Keratinocyte (primary cell): ENCODE measurements at regions not wholly inside any gene's neighbourhood (a gene's known extent, or its start where the extent isn't known, plus 50 kb on each side); places are given as distances from the start of the nearest gene placed in this dataset.
A peak's percentile ranks its signal among the peaks of the same experiment; 100 is the strongest.

ENCODE experiments used
- DNase-seq: peaks from one replicate; pipeline ENCODE4 v3.0.0-alpha.2; 2011; ENCODE audit warnings: low read depth, missing footprints, low spot score
- FAIRE-seq: peaks from 2 replicates; lab custom pipeline; 2011; peaks lifted over from hg19 to GRCh38; lab: Jason Lieb, UNC
- H2AFZ ChIP-seq: 2 replicates; pipeline ENCODE4 v1.6.0; 2012; ENCODE audit warnings: low read length, control low read depth, inconsistent platforms; ENCODE audit not compliant: control insufficient read depth
- H3K27ac ChIP-seq: 2 replicates; pipeline ENCODE4 v1.5.1; 2011; ENCODE audit warnings: low read length; ENCODE audit not compliant: control insufficient read depth, insufficient read depth
- H3K27me3 ChIP-seq: 3 replicates; pipeline ENCODE4 v1.6.0; 2011; ENCODE audit warnings: low read length; ENCODE audit not compliant: control insufficient read depth, insufficient read depth; ENCODE audit errors: extremely low read depth
- H3K36me3 ChIP-seq, 2 experiments: 2 replicates in 1 of 2; 3 replicates in 1 of 2; pipeline ENCODE4 v1.5.1; 2011; ENCODE audit warnings: low read length in 2 of 2, mild to moderate bottlenecking in 1 of 2; ENCODE audit not compliant: control insufficient read depth in 2 of 2, insufficient read depth in 2 of 2; ENCODE audit errors: extremely low read depth in 1 of 2
- H3K4me1 ChIP-seq: 3 replicates; pipeline ENCODE4 v1.5.1; 2011; ENCODE audit warnings: low read length; ENCODE audit not compliant: control insufficient read depth, insufficient read depth; ENCODE audit errors: extremely low read depth
- H3K4me2 ChIP-seq: 3 replicates; pipeline ENCODE4 v1.6.0; 2011; ENCODE audit warnings: low read depth, low read length; ENCODE audit not compliant: control insufficient read depth, insufficient read depth; ENCODE audit errors: extremely low read depth
- H3K4me3 ChIP-seq, 3 experiments: fragments of 200-600 bp in 1 of 3; sonication (generic) in 1 of 3; 2 replicates in 2 of 3; 3 replicates in 1 of 3; pipeline ENCODE4 v1.5.1; 2011 to 2016; ENCODE audit warnings: low read length in 3 of 3, mild to moderate bottlenecking in 3 of 3, control low read depth in 2 of 3, inconsistent platforms in 1 of 3, low read depth in 1 of 3, mixed read lengths in 1 of 3, mixed run types in 1 of 3, moderate library complexity in 1 of 3; ENCODE audit not compliant: control insufficient read depth in 2 of 3, insufficient read depth in 2 of 3; ENCODE audit errors: extremely low read depth in 1 of 3
- H3K79me2 ChIP-seq: 2 replicates; pipeline ENCODE4 v1.6.0; 2012; ENCODE audit warnings: low read length; ENCODE audit not compliant: control insufficient read depth, insufficient read depth
- H3K9ac ChIP-seq: 3 replicates; pipeline ENCODE4 v1.6.0; 2011; ENCODE audit warnings: low read length; ENCODE audit not compliant: control insufficient read depth, insufficient read depth; ENCODE audit errors: extremely low read depth
- H3K9me1 ChIP-seq: 3 replicates; pipeline ENCODE4 v1.6.0; 2011; ENCODE audit warnings: low read length; ENCODE audit not compliant: control insufficient read depth, insufficient read depth; ENCODE audit errors: extremely low read depth
- H3K9me3 ChIP-seq: 2 replicates; pipeline ENCODE4 v1.5.1; 2012; ENCODE audit warnings: low read depth, low read length; ENCODE audit not compliant: control insufficient read depth
- H4K20me1 ChIP-seq: 3 replicates; pipeline ENCODE4 v1.6.0; 2011; ENCODE audit warnings: low read length; ENCODE audit not compliant: control insufficient read depth, insufficient read depth; ENCODE audit errors: extremely low read depth
- CTCF ChIP-seq, 3 experiments: IDR thresholded peaks in 1 of 3; conservative IDR thresholded peaks in 1 of 3; optimal IDR thresholded peaks in 1 of 3; 2 replicates in 2 of 3; 3 replicates in 1 of 3; pipeline versions ENCODE3 to v1.5.1; 2011; ENCODE audit warnings: low read length in 3 of 3, mild to moderate bottlenecking in 3 of 3, moderate library complexity in 2 of 3, control low read depth in 1 of 3, inconsistent platforms in 1 of 3; ENCODE audit not compliant: insufficient read depth in 2 of 3; ENCODE audit errors: extremely low read depth in 1 of 3
- EZH2 ChIP-seq: IDR thresholded peaks from one replicate; pipeline ENCODE4 v1.6.1; 2012; ENCODE audit warnings: inconsistent platforms, mild to moderate bottlenecking, low read length, moderate library complexity
- dilution Hi-C: fragments of 300-500 bp; cut with MboI; formaldehyde crosslinking; loops from one replicate; pipeline ENCODE4 v1.7.0; 2020; ENCODE audit warnings: low sequenced_read_pairs; ENCODE audit not compliant: extremely low pct_ligation_motif_present

GRCh38 chr5:53779541-53779981 is 219.1 kb downstream of the NDUFS4 start:
- Histone ChIP-seq H3K4me1 (peaks cover 31% of the 10 kb centered on the region), H4K20me1 (no peaks in the 10 kb centered on the region), H3K79me2 (no peaks in the 10 kb centered on the region), H3K4me2 (no peak overlapping the region), H3K4me3 (no peak overlapping the region), H3K27ac (no peak overlapping the region), H3K9ac (no peak overlapping the region), H2AFZ (peak overlapping the region; percentile 45), H3K9me1 (no peaks in the 10 kb centered on the region), H3K9me3 (no peaks in the 10 kb centered on the region), H3K36me3 (no peaks in the 10 kb centered on the region), H3K27me3 (no peaks in the 10 kb centered on the region)
- dilution Hi-C loops: no loop called here
- DNase-seq: no peak
- peak; percentile 90 for FAIRE-seq
- no peak for TF ChIP-seq EZH2
- no peak for TF ChIP-seq CTCF (optimal IDR thresholded peaks at IDR 0.05 in 1 of 3, IDR thresholded peaks at IDR 0.05 in 1 of 3, conservative IDR thresholded peaks at IDR 0.05 in 1 of 3; ENCODE audit: extremely low read depth in 1 of 3, insufficient read depth in 2 of 3, low read length in 3 of 3)

- dilution Hi-C loops: no loop called here
- Histone ChIP-seq H3K4me2 (peak overlapping the region; percentile 9), H3K4me1 (peaks cover 31% of the 10 kb centered on the region), H4K20me1 (no peaks in the 10 kb centered on the region), H3K9ac (no peak overlapping the region), H3K27me3 (no peaks in the 10 kb centered on the region), H3K9me3 (no peaks in the 10 kb centered on the region), H3K27ac (peak overlapping the region; percentile 36), H3K79me2 (no peaks in the 10 kb centered on the region), H3K4me3 (no peak overlapping the region), H2AFZ (no peak overlapping the region), H3K9me1 (no peaks in the 10 kb centered on the region), H3K36me3 (no peaks in the 10 kb centered on the region)
- FAIRE-seq: no peak
- TF ChIP-seq CTCF (optimal IDR thresholded peaks at IDR 0.05 in 1 of 3, IDR thresholded peaks at IDR 0.05 in 1 of 3, conservative IDR thresholded peaks at IDR 0.05 in 1 of 3; ENCODE audit: extremely low read depth in 1 of 3, insufficient read depth in 2 of 3, low read length in 3 of 3) (no peak), EZH2 (no peak)
- DNase-seq: peak; percentile 66
These were observed 222.2 kb downstream of the NDUFS4 start for GRCh38 chr5:53782620-53783019.
